ENCODE measurements at regions not wholly inside any gene's neighbourhood (a gene's known extent, or its start where the extent isn't known, plus 50 kb on each side); places are given as distances from the start of the nearest gene placed in this dataset.

DNA sequence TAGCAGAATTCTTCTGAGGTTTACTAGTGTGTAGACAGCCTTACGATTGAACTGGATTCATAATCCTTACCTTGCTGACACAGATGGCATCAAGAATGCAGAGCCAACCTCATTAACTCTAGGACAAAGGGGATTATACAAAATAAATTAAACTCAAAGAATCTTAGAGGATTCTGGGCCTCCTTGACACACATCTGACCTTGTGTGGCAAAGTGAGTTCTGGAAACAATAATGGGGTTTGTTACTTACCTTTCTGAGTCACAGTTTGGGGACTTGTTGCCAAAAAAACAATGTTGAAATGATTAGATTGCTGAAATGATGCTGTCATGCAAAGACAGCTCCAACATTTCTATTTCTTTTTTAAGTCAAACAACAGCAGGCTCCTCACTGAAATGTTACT, 179.1 kb upstream of the ISX start:
- POLR2A ChIA-PET: no interaction called here
- FAIRE-seq: no peak
- no peak overlapping the region for H3K27ac ChIP-seq (ENCODE audit: insufficient read depth, low read depth, low read length)

More for the DNA sequence above, 179.1 kb upstream of the ISX start:
- no peak for DNase-seq (ENCODE audit: low read depth, low spot score)
- H4K20me1 ChIP-seq (replicated peaks; ENCODE audit: control insufficient read depth, extremely low read depth, insufficient read depth, low read length): no peaks in the 10 kb centered on the region
- H3K9me3 ChIP-seq (replicated peaks; ENCODE audit: control insufficient read depth, insufficient read depth, low read length): peaks cover 2% of the 10 kb centered on the region
- H2AFZ ChIP-seq (ENCODE audit: low read depth, low read length): no peak overlapping the region
- CTCF ChIA-PET: no interaction called here
- H3K9me1 ChIP-seq (replicated peaks; ENCODE audit: control insufficient read depth, extremely low read depth, insufficient read depth, low read length): no peaks in the 10 kb centered on the region
- no peaks in the 10 kb centered on the region for H3K36me3 ChIP-seq (ENCODE audit: control insufficient read depth in 2 of 2, extremely low read depth in 1 of 2, insufficient read depth in 2 of 2, low read length in 2 of 2)
- no TSS peak for BruUV-seq (replicated peaks)
- dilution Hi-C loops (cut with MboI; ENCODE audit: extremely low pct_ligation_motif_present, low sequenced_read_pairs) (no loop called here), intact Hi-C loops (cut with micrococcal nuclease) (no loop called here)
- no peaks in the 10 kb centered on the region for H3K79me2 ChIP-seq (ENCODE audit: control insufficient read depth, insufficient read depth, low read length)
- H3K4me1 ChIP-seq (ENCODE audit: control insufficient read depth, extremely low read depth, insufficient read depth, low read length): no peaks in the 10 kb centered on the region
- TF ChIP-seq POLR2A (IDR thresholded peaks at IDR 0.05; ENCODE audit: low read depth, low read length) (no peak), FOS (IDR thresholded peaks at IDR 0.05; ENCODE audit: borderline replicate concordance, insufficient read depth, low read length) (no peak), GATA2 (IDR thresholded peaks at IDR 0.05; ENCODE audit: insufficient read depth, insufficient read length, low read depth, low read length) (no peak), JUN (IDR thresholded peaks at IDR 0.05; ENCODE audit: borderline replicate concordance, insufficient read depth, insufficient read length, low read depth) (no peak), MYC (IDR thresholded peaks at IDR 0.05; ENCODE audit: low read depth, low read length) (no peak), CTCF (IDR thresholded peaks at IDR 0.05; ENCODE audit: extremely low read depth in 1 of 2, insufficient read depth in 1 of 2, low read depth in 1 of 2, low read length in 2 of 2) (no peak), MAX (IDR thresholded peaks at IDR 0.05; ENCODE audit: insufficient read depth, insufficient read length) (no peak), POLR2AphosphoS5 (IDR thresholded peaks at IDR 0.05; ENCODE audit: insufficient read depth, low read depth, low read length) (no peak), EZH2 (IDR thresholded peaks at IDR 0.05; ENCODE audit: borderline replicate concordance, low read depth, low read length, severe bottlenecking) (no peak)
- no peak overlapping the region for H3K4me3 ChIP-seq (replicated peaks in 1 of 3; ENCODE audit: insufficient read depth in 1 of 3, low read depth in 1 of 3, low read length in 3 of 3)
- H3K9ac ChIP-seq (replicated peaks; ENCODE audit: extremely low read depth, insufficient read depth, low read length): no peak overlapping the region
- no peaks in the 10 kb centered on the region for H3K27me3 ChIP-seq (ENCODE audit: control insufficient read depth in 2 of 2, insufficient read depth in 2 of 2, low read length in 2 of 2)
- no peak overlapping the region for H3K4me2 ChIP-seq (ENCODE audit: insufficient read depth, low read length)

Measured in endothelial cell of umbilical vein (primary cell).